Epithelial cell of proximal tubule (primary cell): ENCODE measurements at regions not wholly inside any gene's neighbourhood (a gene's known extent, or its start where the extent isn't known, plus 50 kb on each side); places are given as distances from the start of the nearest gene placed in this dataset.

Experiments used
- DNase-seq: peaks from one replicate; pipeline ENCODE4 v3.0.0-alpha.2; 2011; ENCODE audit warnings: low read depth
- H3K4me3 ChIP-seq: 2 replicates; pipeline ENCODE4 v1.5.1; 2011; ENCODE audit warnings: low read depth, mild to moderate bottlenecking, low read length
- CTCF ChIP-seq: conservative IDR thresholded peaks from 2 replicates; pipeline ENCODE4 v1.5.1; 2012; ENCODE audit warnings: low read depth, mild to moderate bottlenecking, low read length

- H3K4me3 ChIP-seq = no peak overlapping the region
- peak; percentile 87 for DNase-seq
- TF ChIP-seq CTCF = no peak
These were observed 706.6 kb downstream of the EFNA5 start for GRCh38 chr5:106964132-106964531.

GRCh38 chr5:106963630-106964029 lies 707.1 kb downstream of the EFNA5 start:
- no peak overlapping the region for H3K4me3 ChIP-seq
- DNase-seq = no peak
- no peak for TF ChIP-seq CTCF

GRCh38 chr5:106962464-106963230 lies 708.1 kb downstream of the EFNA5 start:
- H3K4me3 ChIP-seq = no peak overlapping the region
- no peak for DNase-seq
- no peak for TF ChIP-seq CTCF

GRCh38 chr5:106959387-106959786 lies 711.4 kb downstream of the EFNA5 start:
- no peak overlapping the region for H3K4me3 ChIP-seq
- no peak for TF ChIP-seq CTCF
- no peak for DNase-seq

GRCh38 chr5:106957336-106957735 lies 713.4 kb downstream of the EFNA5 start:
- no peak overlapping the region for H3K4me3 ChIP-seq
- no peak for TF ChIP-seq CTCF
- no peak for DNase-seq

GRCh38 chr5:106956886-106957285 lies 713.9 kb downstream of the EFNA5 start:
- no peak for TF ChIP-seq CTCF
- no peak overlapping the region for H3K4me3 ChIP-seq
- no peak for DNase-seq

- TF ChIP-seq CTCF = no peak
These were observed 714.5 kb downstream of the EFNA5 start for GRCh38 chr5:106956187-106956586.

More at GRCh38 chr5:106956187-106956586, 714.5 kb downstream of the EFNA5 start:
- no peak for DNase-seq
- no peak overlapping the region for H3K4me3 ChIP-seq
